Lower leg skin (tissue), 3 donors: ENCODE measurements at regions not wholly inside any gene's neighbourhood (a gene's known extent, or its start where the extent isn't known, plus 50 kb on each side); places are given as distances from the start of the nearest gene placed in this dataset.

Source experiments
- POLR2A ChIP-seq, 2 donors: fragments of 450-650 bp; IDR thresholded peaks; one replicate each; pipeline ENCODE4 v1.6.1; 2016 to 2017; ENCODE audit warnings: antibody characterized with exemption in 2 of 2, mild to moderate bottlenecking in 1 of 2, moderate library complexity in 1 of 2
- TF ChIP-seq, protein P1 (sequence below), 3 donors: fragments of 450-650 bp; IDR thresholded peaks; one replicate each; pipeline ENCODE4 v1.5.1; 2016; ENCODE audit warnings: antibody characterized with exemption in 3 of 3, mild to moderate bottlenecking in 3 of 3, moderate library complexity in 2 of 3

DNA sequence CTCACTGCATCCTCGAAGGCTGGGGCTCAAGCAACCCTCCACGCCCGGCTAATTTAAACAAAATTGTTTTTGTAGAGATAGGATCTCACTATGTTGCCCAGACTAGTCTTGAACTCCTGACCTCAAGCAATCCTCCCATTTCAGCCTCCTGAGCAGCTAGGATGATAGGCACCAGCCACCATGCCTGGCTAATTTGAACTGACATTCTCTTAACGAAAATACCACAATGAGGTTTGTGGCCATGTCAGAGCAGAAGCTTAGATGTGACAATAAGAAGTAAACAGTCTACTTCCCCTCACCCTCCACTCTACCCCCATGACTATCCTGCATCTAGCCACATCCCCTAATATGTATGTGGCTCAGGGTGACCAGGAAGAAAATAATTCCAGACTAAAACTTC is 74.8 kb upstream of the PLCB4 start:
- TF ChIP-seq, protein P1, sequence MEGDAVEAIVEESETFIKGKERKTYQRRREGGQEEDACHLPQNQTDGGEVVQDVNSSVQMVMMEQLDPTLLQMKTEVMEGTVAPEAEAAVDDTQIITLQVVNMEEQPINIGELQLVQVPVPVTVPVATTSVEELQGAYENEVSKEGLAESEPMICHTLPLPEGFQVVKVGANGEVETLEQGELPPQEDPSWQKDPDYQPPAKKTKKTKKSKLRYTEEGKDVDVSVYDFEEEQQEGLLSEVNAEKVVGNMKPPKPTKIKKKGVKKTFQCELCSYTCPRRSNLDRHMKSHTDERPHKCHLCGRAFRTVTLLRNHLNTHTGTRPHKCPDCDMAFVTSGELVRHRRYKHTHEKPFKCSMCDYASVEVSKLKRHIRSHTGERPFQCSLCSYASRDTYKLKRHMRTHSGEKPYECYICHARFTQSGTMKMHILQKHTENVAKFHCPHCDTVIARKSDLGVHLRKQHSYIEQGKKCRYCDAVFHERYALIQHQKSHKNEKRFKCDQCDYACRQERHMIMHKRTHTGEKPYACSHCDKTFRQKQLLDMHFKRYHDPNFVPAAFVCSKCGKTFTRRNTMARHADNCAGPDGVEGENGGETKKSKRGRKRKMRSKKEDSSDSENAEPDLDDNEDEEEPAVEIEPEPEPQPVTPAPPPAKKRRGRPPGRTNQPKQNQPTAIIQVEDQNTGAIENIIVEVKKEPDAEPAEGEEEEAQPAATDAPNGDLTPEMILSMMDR (IDR thresholded peaks at IDR 0.05) = no peak
- no peak for TF ChIP-seq POLR2A (IDR thresholded peaks at IDR 0.05)
